ENCODE measurements at regions not wholly inside any gene's neighbourhood (a gene's known extent, or its start where the extent isn't known, plus 50 kb on each side); places are given as distances from the start of the nearest gene placed in this dataset.
A peak's percentile ranks its signal among the peaks of the same experiment; 100 is the strongest.

DNA sequence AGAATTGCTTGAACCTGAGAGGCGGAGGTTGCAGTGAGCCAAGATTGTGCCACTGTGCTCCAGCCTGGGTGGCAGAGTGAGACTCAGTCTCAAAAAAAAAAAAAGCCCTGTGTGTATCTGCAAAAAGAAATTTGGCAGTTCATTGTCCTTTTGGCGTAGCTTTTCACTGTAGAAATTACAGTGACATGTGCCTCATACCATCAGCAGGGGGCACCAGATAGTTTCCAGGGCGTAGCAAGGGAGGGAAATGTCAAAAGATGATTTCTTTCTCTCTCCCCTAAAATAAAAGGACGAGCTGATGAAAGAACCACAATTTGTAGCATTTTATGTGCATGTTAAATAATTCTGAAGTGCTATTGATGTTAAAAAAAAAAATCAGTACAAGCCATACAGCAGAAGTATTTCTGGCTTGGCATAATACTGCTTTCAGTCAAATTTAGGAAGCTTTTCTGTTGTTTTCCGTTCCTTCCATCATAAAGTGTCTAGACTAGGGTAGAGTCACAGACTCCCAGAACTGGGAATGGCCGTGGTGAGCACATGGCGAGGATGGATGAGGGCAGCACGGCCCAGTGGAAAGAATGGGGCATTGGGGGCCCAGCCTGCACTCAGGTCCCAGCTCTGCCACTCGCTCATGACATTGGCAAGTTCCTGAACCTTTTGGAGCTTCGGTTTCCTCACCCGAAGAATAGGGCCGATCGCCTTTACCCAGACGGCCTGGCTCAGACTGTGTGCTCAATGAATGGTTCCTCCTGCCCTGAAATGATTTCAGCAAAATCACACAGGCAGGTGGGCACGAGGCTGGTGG is 59.8 kb upstream of the RPH3AL start:
- DNase-seq, result no peak

DNA sequence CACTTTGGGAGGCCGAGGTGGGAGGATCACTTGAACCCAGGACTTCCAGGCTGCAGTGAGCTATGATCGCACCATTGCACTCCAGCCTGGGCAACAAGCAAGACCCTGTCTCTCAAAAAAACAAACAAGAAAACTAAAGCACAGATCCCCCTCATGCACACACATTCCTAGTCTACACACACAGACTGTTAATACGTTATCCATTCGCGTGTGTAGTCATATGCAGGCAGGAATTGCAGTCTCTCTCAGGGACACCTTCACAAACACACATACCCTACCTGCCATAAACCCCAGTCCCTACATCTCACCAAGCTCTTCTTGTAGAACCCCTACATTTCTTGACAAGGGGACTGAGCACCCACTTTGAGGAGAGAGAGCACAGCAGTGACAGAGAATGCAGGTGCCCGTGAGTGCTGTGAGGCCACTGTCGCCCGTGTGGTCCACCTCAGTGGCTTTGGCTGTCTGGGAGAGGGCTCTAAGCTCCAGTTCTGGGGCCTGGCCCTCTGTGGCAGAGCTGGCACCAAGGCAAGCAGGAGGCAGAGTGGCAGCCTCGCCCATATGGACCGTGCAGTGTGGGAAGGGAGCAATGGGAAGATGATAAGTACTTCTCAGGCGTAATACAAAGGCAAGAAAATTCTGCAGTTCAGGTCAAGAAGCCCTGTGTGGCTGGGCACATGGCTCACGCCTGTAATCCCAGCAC is 59.0 kb upstream of the RPH3AL start:
- DNase-seq, result no peak

DNA sequence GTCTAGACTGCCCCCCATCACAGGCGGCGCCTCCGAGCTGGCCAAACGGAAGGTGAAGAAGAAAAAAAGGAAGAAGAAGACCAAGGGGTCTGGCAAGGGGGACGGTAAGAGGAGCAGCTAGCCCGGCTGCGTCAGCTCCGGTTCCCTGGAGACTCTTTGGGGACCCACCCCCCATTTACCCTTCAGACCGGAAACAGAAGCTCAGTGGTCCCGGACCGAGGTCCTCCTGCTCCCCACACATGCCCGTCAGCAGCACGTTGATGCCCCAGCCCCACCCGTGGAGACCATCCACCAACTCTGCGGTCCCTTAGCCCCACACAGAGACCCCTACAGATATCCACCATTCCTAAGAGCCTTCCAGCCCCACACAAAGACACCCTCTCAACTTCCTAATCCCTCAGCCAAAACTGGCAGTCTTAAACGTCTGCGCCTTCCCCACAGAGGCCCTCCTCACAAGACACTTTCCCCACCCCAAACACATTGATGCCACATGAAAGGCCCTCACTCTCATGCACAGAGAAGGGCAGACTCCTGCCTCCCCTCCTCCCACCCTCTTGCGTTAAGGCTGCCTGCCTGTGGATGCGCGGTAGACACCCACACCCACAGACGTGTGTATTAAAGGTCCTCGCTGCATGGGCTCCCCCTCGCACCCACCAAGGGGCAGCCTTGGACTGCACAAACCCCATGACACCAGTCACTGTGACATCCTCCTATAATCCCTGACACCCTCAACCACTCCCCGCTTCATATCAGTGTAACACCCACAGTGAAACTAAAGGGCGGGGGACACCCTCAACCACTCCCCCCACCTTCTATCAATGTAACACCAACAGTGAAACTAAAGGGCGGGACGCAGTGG is 58.2 kb upstream of the RPH3AL start:
- peak; percentile 67 for DNase-seq

DNA sequence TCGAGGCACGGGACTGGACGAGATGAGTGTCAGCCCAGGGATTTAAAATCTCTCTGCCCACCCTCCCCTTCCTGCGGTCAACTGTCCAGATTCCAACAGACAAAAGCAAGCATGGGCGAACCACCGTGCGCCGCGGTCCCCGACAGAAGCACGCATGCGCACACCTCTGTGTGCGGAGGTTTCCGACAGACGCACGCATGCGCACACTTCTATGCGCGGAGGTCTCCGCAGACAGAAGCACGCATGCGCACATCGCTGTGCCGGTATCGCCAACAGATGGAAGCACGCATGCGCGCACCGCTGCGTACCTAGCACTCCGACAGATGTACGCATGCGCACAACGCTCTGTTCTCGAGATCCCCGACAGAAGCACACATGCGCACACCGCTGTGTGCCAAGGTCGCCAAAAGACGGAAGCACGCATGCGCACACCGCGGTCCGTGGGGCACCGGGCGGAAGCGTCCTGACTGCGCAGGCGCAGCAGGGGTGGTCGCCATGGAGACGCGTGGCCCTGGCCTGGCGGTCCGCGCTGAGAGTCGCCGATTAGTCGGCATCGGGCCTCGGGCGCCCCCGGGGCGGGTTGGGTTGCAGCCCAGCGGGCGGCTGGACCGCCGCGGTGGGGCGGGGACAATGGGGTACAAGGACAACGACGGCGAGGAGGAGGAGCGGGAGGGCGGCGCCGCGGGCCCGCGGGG is 57.4 kb upstream of the RPH3AL start:
- peak; percentile 100 for DNase-seq

DNA sequence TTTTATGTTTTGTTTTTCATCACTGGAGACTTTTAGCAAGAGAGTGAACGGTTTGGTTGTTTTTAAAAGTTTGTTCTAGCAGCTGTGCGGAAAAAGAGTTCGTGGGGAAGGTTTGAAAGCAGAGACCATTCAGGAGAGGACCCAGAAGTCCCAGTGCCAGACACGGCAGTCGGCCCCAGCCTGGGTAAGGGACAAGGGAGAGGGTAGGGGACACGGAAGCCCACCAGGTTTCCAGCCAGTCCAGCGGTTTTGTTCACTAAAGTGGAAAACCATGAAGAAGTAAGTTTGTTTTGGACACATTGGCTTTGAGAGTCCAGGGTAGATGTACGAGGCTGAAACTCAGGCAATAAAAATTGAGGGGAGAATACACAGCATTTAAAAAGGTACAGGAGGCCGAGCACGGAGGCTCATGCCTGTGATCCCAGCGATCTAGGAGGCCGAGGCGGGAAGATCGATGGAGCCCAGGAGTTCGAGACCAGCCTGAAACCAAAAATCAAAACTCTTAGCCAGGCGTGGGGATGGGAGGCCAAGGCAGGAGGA is 56.8 kb upstream of the RPH3AL start:
- DNase-seq, result no peak

DNA sequence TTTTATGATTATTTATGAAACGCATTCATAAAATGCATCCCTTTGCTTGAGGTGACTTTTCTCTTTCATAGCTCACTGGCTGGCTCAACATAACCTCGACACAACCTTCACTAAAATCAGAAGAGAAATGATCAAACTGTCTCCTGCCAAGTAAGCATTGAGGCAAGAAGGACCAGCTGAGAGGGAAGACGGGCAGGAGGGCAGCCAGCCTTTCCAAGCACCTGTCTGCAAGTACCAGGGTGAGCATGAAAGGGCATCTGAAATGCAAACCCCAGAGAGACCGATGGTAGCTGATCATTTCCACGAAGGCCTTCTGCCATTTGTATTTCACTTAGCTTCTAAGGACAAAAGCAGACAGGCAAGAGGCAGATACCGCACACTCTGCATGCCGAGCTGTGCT is 52.1 kb upstream of the RPH3AL start:
- no peak for DNase-seq
